D721Med (cell line): ENCODE measurements at regions not wholly inside any gene's neighbourhood (a gene's known extent, or its start where the extent isn't known, plus 50 kb on each side); places are given as distances from the start of the nearest gene placed in this dataset.
"Not testable (repeated sequence)": the region's sequence is repeated elsewhere in the genome, so short reads cannot be mapped to it uniquely, and the experiment has no call there.

ENCODE experiments used
- DNase-seq: peaks from one replicate; pipeline ENCODE4 v3.0.0; 2011; ENCODE audit warnings: low spot score; ENCODE audit not compliant: insufficient read length
- FAIRE-seq: peaks from 2 replicates; lab custom pipeline; 2011; peaks lifted over from hg19 to GRCh38; lab: Jason Lieb, UNC
- CTCF ChIP-seq: IDR thresholded peaks from 2 replicates; pipeline ENCODE4 v1.5.1; 2012; ENCODE audit warnings: mild to moderate bottlenecking, control low read depth; ENCODE audit not compliant: insufficient read depth; ENCODE audit errors: missing control alignments

GRCh38 chr10:60594476-60595051, 183.7 kb upstream of the CDK1 start:
- DNase-seq: no peak
- FAIRE-seq: peak; percentile 53
- no peak for TF ChIP-seq CTCF

GRCh38 chr10:60591119-60591518, 187.2 kb upstream of the CDK1 start:
- no peak for TF ChIP-seq CTCF
- FAIRE-seq (no peak), DNase-seq (no peak)

- no peak for DNase-seq
- FAIRE-seq: no peak
These were observed 188.9 kb upstream of the CDK1 start for GRCh38 chr10:60589376-60589775.

GRCh38 chr10:60581782-60582181, 192.1 kb upstream of the ANK3 start:
- DNase-seq, FAIRE-seq: not testable (repeated sequence)

More at GRCh38 chr10:60589376-60589775, 188.9 kb upstream of the CDK1 start:
- TF ChIP-seq CTCF: no peak

GRCh38 chr10:60578217-60578616, 188.5 kb upstream of the ANK3 start:
- FAIRE-seq (no peak), DNase-seq (no peak)
- no peak for TF ChIP-seq CTCF

GRCh38 chr10:60576130-60577069, 186.7 kb upstream of the ANK3 start:
- no peak for TF ChIP-seq CTCF
- no peak for DNase-seq
- no peak for FAIRE-seq

- DNase-seq (no peak), FAIRE-seq (no peak)
- no peak for TF ChIP-seq CTCF
These were observed 185.4 kb upstream of the ANK3 start for GRCh38 chr10:60575105-60575504.
